Heart right ventricle (tissue), 16 donors: ENCODE measurements at regions not wholly inside any gene's neighbourhood (a gene's known extent, or its start where the extent isn't known, plus 50 kb on each side); places are given as distances from the start of the nearest gene placed in this dataset.

Experiments used
- ATAC-seq, 8 donors: fragments of 200-7000 bp; cut with Tn5 transposase; one replicate each; pipeline ENCODE4 v1.9.1; 2020; ENCODE audit warnings: mild to moderate bottlenecking in 8 of 8, moderate library complexity in 8 of 8, moderate number of reproducible peaks in 1 of 8
- DNase-seq, 2 donors: peaks; one replicate each; pipeline ENCODE4 v3.0.0-alpha.2; 2020
- H3K27ac ChIP-seq, 10 donors: fragments of 200-600 bp; sonication (generic) in 2 of 10; one replicate each; pipeline versions ENCODE4 v1.5.0 to v1.8.0; 2020 to 2022; ENCODE audit warnings: mild to moderate bottlenecking in 3 of 10
- H3K27me3 ChIP-seq, 7 donors: fragments of 200-600 bp; one replicate each; pipeline ENCODE4 v1.8.0; 2021 to 2022; ENCODE audit warnings: mild to moderate bottlenecking in 2 of 7
- H3K36me3 ChIP-seq, 9 donors: fragments of 200-600 bp; sonication (generic) in 1 of 9; one replicate each; pipeline versions ENCODE4 v1.5.0 to v1.8.0; 2020 to 2022; ENCODE audit warnings: mild to moderate bottlenecking in 2 of 9
- H3K4me1 ChIP-seq, 9 donors: fragments of 200-600 bp; sonication (generic) in 1 of 9; one replicate each; pipeline versions ENCODE4 v1.5.0 to v1.8.0; 2020 to 2022; ENCODE audit warnings: mild to moderate bottlenecking in 4 of 9
- H3K4me3 ChIP-seq, 10 donors: fragments of 200-600 bp; sonication (generic) in 2 of 10; one replicate each; pipeline versions ENCODE4 v1.5.0 to v1.8.0; 2020 to 2022; ENCODE audit warnings: mild to moderate bottlenecking in 7 of 10, moderate library complexity in 2 of 10
- H3K9me3 ChIP-seq, 11 donors: fragments of 200-600 bp in 10 of 11; sonication (generic) in 2 of 11; one replicate each; pipeline versions ENCODE4 v1.5.0 to v1.8.0; 2013 to 2022; ENCODE audit warnings: mild to moderate bottlenecking in 2 of 11, control low read depth in 1 of 11, moderate library complexity in 1 of 11
- CTCF ChIP-seq, 9 donors: fragments of 200-600 bp; sonication (generic) in 2 of 9; IDR thresholded peaks; one replicate each; pipeline versions ENCODE4 v1.5.0 to v1.8.0; 2021 to 2022; ENCODE audit warnings: antibody characterized with exemption in 9 of 9, mild to moderate bottlenecking in 5 of 9, moderate library complexity in 1 of 9
- WGBS, 2 donors: extraction: QIAGEN DNeasy Blood & Tissue Kit; methylation state at CpG; one replicate each; pipeline ENCODE4 v1.1.7; 2013; ENCODE audit warnings: inconsistent platforms in 1 of 2; 5-methylcytosine and 5-hydroxymethylcytosine counted together
- intact Hi-C, 10 donors: fragments of 100-400 bp; cut with DNase I; formaldehyde crosslinking; loops; one replicate each; pipeline versions ENCODE4 v1.11.1 to v1.14.2; 2022
- donor health status: Arrhythmogenic right ventricular cardiomyopathy.
- donor health status: ischemic (EF 13 %, LVEDD 7.1; RV severe dilation, severe dysfunction).
- donor health status: healthy with polysubstance abuse.
- donor health status: DM: no; HTN: yes; CAD: no.
- donor health status: DM: no; HTN: no; CAD: no.
- donor health status: ischemic (EF 25% LVEDD 6.9; RV normal size, moderate dysfunction).
- donor health status: ischemic (EF 25% LVEDD 5.7; RV mildly dilated, moderate dysfunction).
- donor health status: healthy.
- donor health status: DM: yes; HTN: yes; CAD: no.
- donor health status: Ischemic cardiomyopathy.
- donor health status: ischemic (EF 35%, LVEDD 5.7; RV mildly dilated, moderate dysfunction).
- donor health status: nonischemic (EF 11% LVEDD 7.7; RV severe dilation, severe dysfunction).
- donor health status: DM: yes; HTN: yes; CAD: no.
- donor health status: PGD.
- donor health status: ischemic (EF 29% LVEDD 5.4; RV normal size, mild dysfunction).
- donor health status: nonischemic (EF 23%, LVEDD 6.1; RV moderate dilation, normal function).

GRCh38 chr3:73924048-73924447, 299.3 kb upstream of the PDZRN3 start:
- Histone ChIP-seq H3K27me3 (no peaks in the 10 kb centered on the region), H3K4me1 (no peaks in the 10 kb centered on the region), H3K36me3 (no peaks in the 10 kb centered on the region), H3K4me3 (no peak overlapping the region), H3K9me3 (peaks cover 0 to 5% (median 0%) of the 10 kb centered on the region in 11 donors), H3K27ac (no peak overlapping the region)
- intact Hi-C loops, result no loop called here
- no peak for TF ChIP-seq CTCF (IDR thresholded peaks at IDR 0.05)
- WGBS, 2 donors, result 87 to 88% methylated on average over 6 of the region's 6 CpGs
- ATAC-seq (no peak), DNase-seq (no peak)

- Histone ChIP-seq H3K4me1 (no peaks in the 10 kb centered on the region), H3K9me3 (peaks cover 0 to 5% (median 0%) of the 10 kb centered on the region in 11 donors), H3K27ac (no peak overlapping the region), H3K36me3 (no peaks in the 10 kb centered on the region), H3K27me3 (no peaks in the 10 kb centered on the region), H3K4me3 (no peak overlapping the region)
- TF ChIP-seq CTCF (IDR thresholded peaks at IDR 0.05), result no peak
- intact Hi-C loops, result no loop called here
- no peak for DNase-seq
- no peak for ATAC-seq
- 83 to 87% methylated on average over 2 of the region's 2 CpGs for WGBS, 2 donors
Observed at GRCh38 chr3:73917643-73918042, 292.9 kb upstream of the PDZRN3 start.

GRCh38 chr3:73915886-73916285, 291.1 kb upstream of the PDZRN3 start:
- ATAC-seq, result no peak
- 83% methylated on average over 2 of the region's 2 CpGs for WGBS, 2 donors
- Histone ChIP-seq H3K27ac (no peak overlapping the region), H3K4me3 (no peak overlapping the region), H3K27me3 (no peaks in the 10 kb centered on the region), H3K4me1 (no peaks in the 10 kb centered on the region), H3K36me3 (no peaks in the 10 kb centered on the region), H3K9me3 (no peaks in the 10 kb centered on the region)
- intact Hi-C loops, result no loop called here
- TF ChIP-seq CTCF (IDR thresholded peaks at IDR 0.05), result no peak
- no peak for DNase-seq

- H3K36me3 ChIP-seq, result no peaks in the 10 kb centered on the region
- peaks cover 0 to 3% (median 0%) of the 10 kb centered on the region in 7 donors for H3K27me3 ChIP-seq
- no peak overlapping the region for H3K27ac ChIP-seq
- ATAC-seq (no peak), DNase-seq (no peak)
- 75 to 90% methylated on average over 3 of the region's 3 CpGs for WGBS, 2 donors
- H3K9me3 ChIP-seq, result peaks cover 0 to 4% (median 0%) of the 10 kb centered on the region in 11 donors
- no peak overlapping the region for H3K4me3 ChIP-seq
- intact Hi-C loops, result no loop called here
- no peak for TF ChIP-seq CTCF (IDR thresholded peaks at IDR 0.05)
- H3K4me1 ChIP-seq, result no peaks in the 10 kb centered on the region
Observed at GRCh38 chr3:73908218-73908617, 283.5 kb upstream of the PDZRN3 start.
